ENCODE measurements at regions not wholly inside any gene's neighbourhood (a gene's known extent, or its start where the extent isn't known, plus 50 kb on each side); places are given as distances from the start of the nearest gene placed in this dataset.

DNA sequence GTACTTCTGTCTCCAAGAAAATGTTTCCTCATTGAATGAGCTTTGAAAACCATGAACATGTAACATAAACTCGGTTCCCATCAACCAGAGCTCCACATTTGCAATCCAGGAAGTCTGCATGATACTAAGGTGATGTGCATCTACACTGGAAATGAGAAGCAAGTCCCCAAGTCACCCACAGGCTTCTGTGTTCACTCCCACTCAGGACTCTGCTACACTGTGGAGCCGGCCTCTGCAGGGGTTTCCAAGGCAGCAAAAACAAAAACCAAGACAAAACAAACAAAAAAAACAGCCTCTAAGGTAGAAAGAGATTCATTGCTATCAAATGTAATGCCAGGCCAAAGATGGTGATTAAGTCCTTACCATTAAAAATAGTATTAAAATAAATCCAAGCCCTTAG, 593.7 kb downstream of the IRX1 start (continued):
- no peak for TF ChIP-seq STAT1 (IDR thresholded peaks at IDR 0.05; ENCODE audit: unreplicated experiment)
- no peak for TF ChIP-seq ZNF114 (CRISPR knock-in tag; IDR thresholded peaks at IDR 0.05)
- no peak for TF ChIP-seq CREB1 (CRISPR knock-in tag; IDR thresholded peaks at IDR 0.05; ENCODE audit: low read depth)

DNA sequence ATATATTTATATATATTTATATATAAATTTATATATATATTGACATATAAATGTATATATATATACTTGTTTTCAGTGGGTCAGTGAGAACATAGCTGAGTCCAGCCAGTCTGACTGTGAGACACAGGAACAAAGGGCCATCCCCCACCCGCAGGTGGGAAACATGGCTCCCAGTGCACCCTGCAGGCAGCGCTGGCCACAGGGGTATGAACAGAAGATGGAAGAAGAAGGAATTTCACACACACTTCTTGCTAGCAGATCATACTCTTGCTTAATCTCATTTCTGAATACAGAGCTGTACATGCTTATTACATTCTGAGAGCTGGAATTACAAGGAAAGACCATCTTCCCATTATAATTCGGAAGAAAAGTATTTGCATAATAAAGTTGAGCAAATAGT, 595.4 kb downstream of the IRX1 start:
- H3K27ac ChIP-seq (ENCODE audit: low read depth) = no peak overlapping the region
- Mint-ChIP-seq H3K27ac (no peak overlapping the region), H3K27me3 (ENCODE audit: insufficient read depth, low read depth, poor library complexity) (no peaks in the 10 kb centered on the region), H3K36me3 (ENCODE audit: low read depth) (peaks cover 3% of the 10 kb centered on the region; the same call in 1 of the 3 replicates), H3K4me3 (no peak overlapping the region), H3K4me1 (peaks cover 13% of the 10 kb centered on the region), H3K9me3 (peaks cover 3% of the 10 kb centered on the region; the same call in 2 of the 3 replicates)
- H3K4me3 ChIP-seq = no peak overlapping the region
- no peaks in the 10 kb centered on the region for H3K36me3 ChIP-seq (ENCODE audit: insufficient read depth)
- ATAC-seq = no peak
- TF ChIP-seq, protein P1, sequence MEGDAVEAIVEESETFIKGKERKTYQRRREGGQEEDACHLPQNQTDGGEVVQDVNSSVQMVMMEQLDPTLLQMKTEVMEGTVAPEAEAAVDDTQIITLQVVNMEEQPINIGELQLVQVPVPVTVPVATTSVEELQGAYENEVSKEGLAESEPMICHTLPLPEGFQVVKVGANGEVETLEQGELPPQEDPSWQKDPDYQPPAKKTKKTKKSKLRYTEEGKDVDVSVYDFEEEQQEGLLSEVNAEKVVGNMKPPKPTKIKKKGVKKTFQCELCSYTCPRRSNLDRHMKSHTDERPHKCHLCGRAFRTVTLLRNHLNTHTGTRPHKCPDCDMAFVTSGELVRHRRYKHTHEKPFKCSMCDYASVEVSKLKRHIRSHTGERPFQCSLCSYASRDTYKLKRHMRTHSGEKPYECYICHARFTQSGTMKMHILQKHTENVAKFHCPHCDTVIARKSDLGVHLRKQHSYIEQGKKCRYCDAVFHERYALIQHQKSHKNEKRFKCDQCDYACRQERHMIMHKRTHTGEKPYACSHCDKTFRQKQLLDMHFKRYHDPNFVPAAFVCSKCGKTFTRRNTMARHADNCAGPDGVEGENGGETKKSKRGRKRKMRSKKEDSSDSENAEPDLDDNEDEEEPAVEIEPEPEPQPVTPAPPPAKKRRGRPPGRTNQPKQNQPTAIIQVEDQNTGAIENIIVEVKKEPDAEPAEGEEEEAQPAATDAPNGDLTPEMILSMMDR (conservative IDR thresholded peaks at IDR 0.05; ENCODE audit: low read depth in 2 of 2) = no peak
- TF ChIP-seq CREB1 (CRISPR knock-in tag; IDR thresholded peaks at IDR 0.05; ENCODE audit: low read depth) (no peak), POLR2AphosphoS5 (IDR thresholded peaks at IDR 0.05; ENCODE audit: low read depth) (no peak), ZNF114 (CRISPR knock-in tag; IDR thresholded peaks at IDR 0.05) (no peak), JUNB (IDR thresholded peaks at IDR 0.05; ENCODE audit: unreplicated experiment) (no peak), STAT1 (IDR thresholded peaks at IDR 0.05; ENCODE audit: unreplicated experiment) (no peak), NANOG (IDR thresholded peaks at IDR 0.05; ENCODE audit: borderline replicate concordance) (no peak), EZH2phosphoT487 (IDR thresholded peaks at IDR 0.05; ENCODE audit: unreplicated experiment) (no peak)
- TF ChIP-seq, protein P2, sequence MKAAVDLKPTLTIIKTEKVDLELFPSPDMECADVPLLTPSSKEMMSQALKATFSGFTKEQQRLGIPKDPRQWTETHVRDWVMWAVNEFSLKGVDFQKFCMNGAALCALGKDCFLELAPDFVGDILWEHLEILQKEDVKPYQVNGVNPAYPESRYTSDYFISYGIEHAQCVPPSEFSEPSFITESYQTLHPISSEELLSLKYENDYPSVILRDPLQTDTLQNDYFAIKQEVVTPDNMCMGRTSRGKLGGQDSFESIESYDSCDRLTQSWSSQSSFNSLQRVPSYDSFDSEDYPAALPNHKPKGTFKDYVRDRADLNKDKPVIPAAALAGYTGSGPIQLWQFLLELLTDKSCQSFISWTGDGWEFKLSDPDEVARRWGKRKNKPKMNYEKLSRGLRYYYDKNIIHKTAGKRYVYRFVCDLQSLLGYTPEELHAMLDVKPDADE (IDR thresholded peaks at IDR 0.05) = no peak
- TF ChIP-seq, protein P3, sequence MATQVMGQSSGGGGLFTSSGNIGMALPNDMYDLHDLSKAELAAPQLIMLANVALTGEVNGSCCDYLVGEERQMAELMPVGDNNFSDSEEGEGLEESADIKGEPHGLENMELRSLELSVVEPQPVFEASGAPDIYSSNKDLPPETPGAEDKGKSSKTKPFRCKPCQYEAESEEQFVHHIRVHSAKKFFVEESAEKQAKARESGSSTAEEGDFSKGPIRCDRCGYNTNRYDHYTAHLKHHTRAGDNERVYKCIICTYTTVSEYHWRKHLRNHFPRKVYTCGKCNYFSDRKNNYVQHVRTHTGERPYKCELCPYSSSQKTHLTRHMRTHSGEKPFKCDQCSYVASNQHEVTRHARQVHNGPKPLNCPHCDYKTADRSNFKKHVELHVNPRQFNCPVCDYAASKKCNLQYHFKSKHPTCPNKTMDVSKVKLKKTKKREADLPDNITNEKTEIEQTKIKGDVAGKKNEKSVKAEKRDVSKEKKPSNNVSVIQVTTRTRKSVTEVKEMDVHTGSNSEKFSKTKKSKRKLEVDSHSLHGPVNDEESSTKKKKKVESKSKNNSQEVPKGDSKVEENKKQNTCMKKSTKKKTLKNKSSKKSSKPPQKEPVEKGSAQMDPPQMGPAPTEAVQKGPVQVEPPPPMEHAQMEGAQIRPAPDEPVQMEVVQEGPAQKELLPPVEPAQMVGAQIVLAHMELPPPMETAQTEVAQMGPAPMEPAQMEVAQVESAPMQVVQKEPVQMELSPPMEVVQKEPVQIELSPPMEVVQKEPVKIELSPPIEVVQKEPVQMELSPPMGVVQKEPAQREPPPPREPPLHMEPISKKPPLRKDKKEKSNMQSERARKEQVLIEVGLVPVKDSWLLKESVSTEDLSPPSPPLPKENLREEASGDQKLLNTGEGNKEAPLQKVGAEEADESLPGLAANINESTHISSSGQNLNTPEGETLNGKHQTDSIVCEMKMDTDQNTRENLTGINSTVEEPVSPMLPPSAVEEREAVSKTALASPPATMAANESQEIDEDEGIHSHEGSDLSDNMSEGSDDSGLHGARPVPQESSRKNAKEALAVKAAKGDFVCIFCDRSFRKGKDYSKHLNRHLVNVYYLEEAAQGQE (IDR thresholded peaks at IDR 0.05; ENCODE audit: unreplicated experiment) = no peak
- H3K4me1 ChIP-seq (ENCODE audit: insufficient read depth) = peaks cover 20% of the 10 kb centered on the region
- H2AFZ ChIP-seq = no peak overlapping the region
- H4K20me1 ChIP-seq (replicated peaks; ENCODE audit: insufficient read depth) = no peaks in the 10 kb centered on the region
- H3F3A ChIP-seq (replicated peaks; ENCODE audit: low read depth) = no peaks in the 10 kb centered on the region
- no peaks in the 10 kb centered on the region for H3K9me2 ChIP-seq (ENCODE audit: insufficient read depth)
- no peak for DNase-seq (ENCODE audit: low spot score)
- H3K27me3 ChIP-seq (ENCODE audit: insufficient read depth) = no peaks in the 10 kb centered on the region
- no peak overlapping the region for H3K4me2 ChIP-seq
- H3K79me2 ChIP-seq (replicated peaks; ENCODE audit: insufficient read depth) = no peaks in the 10 kb centered on the region

Data from GM23338 (cell line).